GM19372 (cell line): ENCODE measurements at regions not wholly inside any gene's neighbourhood (a gene's known extent, or its start where the extent isn't known, plus 50 kb on each side); places are given as distances from the start of the nearest gene placed in this dataset.
"Not testable (repeated sequence)": the region's sequence is repeated elsewhere in the genome, so short reads cannot be mapped to it uniquely, and the experiment has no call there.

Source experiments
- ATAC-seq: cut with Tn5 transposase; IDR thresholded peaks from one replicate; pipeline ENCODE4 v1.9.1; 2021; ENCODE audit warnings: mild to moderate bottlenecking, low read depth, moderate library complexity; ENCODE audit not compliant: unreplicated experiment

- no peak for ATAC-seq
Observed at GRCh38 chr13:47718556-47718955, 282.5 kb downstream of the SUCLA2 start.

- ATAC-seq = no peak
Observed at GRCh38 chr13:47708386-47708785, 292.7 kb downstream of the SUCLA2 start.

- no peak for ATAC-seq
Observed at GRCh38 chr13:47707414-47707813, 293.7 kb downstream of the SUCLA2 start.

- ATAC-seq = no peak
Observed at GRCh38 chr13:47705185-47705584, 295.9 kb downstream of the SUCLA2 start.

GRCh38 chr13:47696674-47697073 is 304.4 kb downstream of the SUCLA2 start:
- no peak for ATAC-seq

GRCh38 chr13:47687577-47687976 is 313.5 kb downstream of the SUCLA2 start:
- no peak for ATAC-seq

- not testable (repeated sequence) for ATAC-seq
Observed at GRCh38 chr13:47685156-47685555, 315.9 kb downstream of the SUCLA2 start.

- ATAC-seq = no peak
Observed at GRCh38 chr13:47680748-47681147, 320.3 kb downstream of the SUCLA2 start.

GRCh38 chr13:47679401-47679800 is 321.7 kb downstream of the SUCLA2 start:
- ATAC-seq = no peak

GRCh38 chr13:47678201-47678968 is 322.7 kb downstream of the SUCLA2 start:
- ATAC-seq = no peak

- no peak for ATAC-seq
Observed at GRCh38 chr13:47675871-47676270, 325.2 kb downstream of the SUCLA2 start.

GRCh38 chr13:47673009-47673850 is 327.8 kb downstream of the SUCLA2 start:
- ATAC-seq = no peak

- ATAC-seq = no peak
Observed at GRCh38 chr13:47672245-47673008, 328.6 kb downstream of the SUCLA2 start.

GRCh38 chr13:47671776-47672175 is 329.3 kb downstream of the SUCLA2 start:
- no peak for ATAC-seq

- ATAC-seq = no peak
Observed at GRCh38 chr13:47665043-47665442, 336.0 kb downstream of the SUCLA2 start.

GRCh38 chr13:47661076-47661475 is 340.0 kb downstream of the SUCLA2 start:
- ATAC-seq = no peak

- ATAC-seq = no peak
Observed at GRCh38 chr13:47656651-47657050, 344.4 kb downstream of the SUCLA2 start.

- ATAC-seq = no peak
Observed at GRCh38 chr13:47650209-47650608, 350.9 kb downstream of the SUCLA2 start.

- ATAC-seq = no peak
Observed at GRCh38 chr13:47647001-47647400, 354.1 kb downstream of the SUCLA2 start.

GRCh38 chr13:47646298-47646697 is 354.8 kb downstream of the SUCLA2 start:
- no peak for ATAC-seq
